WTC11 (cell line): ENCODE measurements at regions not wholly inside any gene's neighbourhood (a gene's known extent, or its start where the extent isn't known, plus 50 kb on each side); places are given as distances from the start of the nearest gene placed in this dataset.

Experiments
- ATAC-seq: fragments of 200-7000 bp; cut with Tn5 transposase; 2 replicates; pipeline ENCODE4 v1.10.0; 2021; ENCODE audit warnings: mild to moderate bottlenecking, moderate library complexity
- CTCF ChIA-PET: fragments of 300-600 bp; sonication (Branson Sonifier 250); formaldehyde crosslinking; loops from one replicate; lab custom pipeline; 2021; ENCODE audit warnings: antibody characterized with exemption; lab: Charles Lee
- POLR2A ChIA-PET: fragments of 350-600 bp; sonication (Branson Sonifier 250); formaldehyde crosslinking; loops from one replicate; lab custom pipeline; 2021; ENCODE audit warnings: antibody characterized with exemption; lab: Charles Lee
- DNase-seq: peaks from one replicate; pipeline ENCODE4 v3.0.0; 2021; ENCODE audit warnings: low spot score
- H3K27ac Mint-ChIP-seq: 2 replicates; pipeline ENCODE4 v1.8.0; 2021; ENCODE audit warnings: mixed read lengths
- H3K27me3 Mint-ChIP-seq: 2 replicates; pipeline ENCODE4 v1.8.0; 2021; ENCODE audit warnings: low read depth, mild to moderate bottlenecking, moderate library complexity, mixed read lengths
- H3K36me3 Mint-ChIP-seq: 2 replicates; pipeline ENCODE4 v1.8.0; 2021; ENCODE audit warnings: mixed read lengths
- H3K4me1 Mint-ChIP-seq: 2 replicates; pipeline ENCODE4 v1.8.0; 2022; ENCODE audit warnings: mixed read lengths
- H3K4me3 Mint-ChIP-seq: 2 replicates; pipeline ENCODE4 v1.8.0; 2021; ENCODE audit warnings: mild to moderate bottlenecking, moderate library complexity, mixed read lengths
- H3K9me3 Mint-ChIP-seq: 2 replicates; pipeline ENCODE4 v1.8.0; 2021; ENCODE audit warnings: mixed read lengths
- ATF3 ChIP-seq: sonication (generic); formaldehyde crosslinking; conservative IDR thresholded peaks from 2 replicates; pipeline ENCODE4 v1.8.1; 2022; ENCODE audit warnings: mild to moderate bottlenecking, missing genetic modification reagents
- CREB1 ChIP-seq: sonication (generic); formaldehyde crosslinking; IDR thresholded peaks from 2 replicates; pipeline ENCODE4 v1.8.0; 2023; ENCODE audit warnings: mild to moderate bottlenecking, missing genetic modification reagents
- FOXK1 ChIP-seq: sonication (generic); formaldehyde crosslinking; IDR thresholded peaks from 2 replicates; pipeline ENCODE4 v1.8.0; 2022; ENCODE audit warnings: mild to moderate bottlenecking, moderate library complexity, missing genetic modification reagents
- ZBTB21 ChIP-seq: sonication (generic); formaldehyde crosslinking; IDR thresholded peaks from 2 replicates; pipeline ENCODE4 v1.8.1; 2023; ENCODE audit warnings: mild to moderate bottlenecking, missing genetic modification reagents, borderline replicate concordance
- ZNF138 ChIP-seq: sonication (generic); formaldehyde crosslinking; conservative IDR thresholded peaks from 2 replicates; pipeline ENCODE4 v1.8.1; 2022; ENCODE audit warnings: mild to moderate bottlenecking, moderate library complexity, missing genetic modification reagents
- ZNF232 ChIP-seq: sonication (generic); formaldehyde crosslinking; IDR thresholded peaks from 2 replicates; pipeline ENCODE4 v1.8.0; 2022; ENCODE audit warnings: mild to moderate bottlenecking, missing genetic modification reagents
- ZNF425 ChIP-seq: fragments of 250-450 bp; sonication (Bioruptor Pico); conservative IDR thresholded peaks from 2 replicates; pipeline ENCODE4 v1.9.0; 2021; ENCODE audit warnings: mild to moderate bottlenecking
- ZNF671 ChIP-seq: fragments of 250-450 bp; sonication (Bioruptor Pico); IDR thresholded peaks from 2 replicates; pipeline ENCODE4 v1.8.0; 2021; ENCODE audit warnings: mild to moderate bottlenecking
- TF ChIP-seq, protein P1 (sequence below): sonication (generic); formaldehyde crosslinking; IDR thresholded peaks from 2 replicates; pipeline ENCODE4 v1.8.1; 2023; ENCODE audit warnings: mild to moderate bottlenecking, missing genetic modification reagents, moderate library complexity
- TF ChIP-seq, protein P2 (sequence below): sonication (generic); formaldehyde crosslinking; IDR thresholded peaks from 2 replicates; pipeline ENCODE4 v1.8.0; 2022; ENCODE audit warnings: mild to moderate bottlenecking, missing genetic modification reagents
- TF ChIP-seq, protein P3 (sequence below): sonication (generic); formaldehyde crosslinking; IDR thresholded peaks from 2 replicates; pipeline ENCODE4 v1.8.1; 2023; ENCODE audit warnings: mild to moderate bottlenecking, moderate library complexity, missing genetic modification reagents
- TF ChIP-seq, protein P4 (sequence below): fragments of 250-450 bp; sonication (Bioruptor Pico); IDR thresholded peaks from 2 replicates; pipeline ENCODE4 v1.9.0; 2021; ENCODE audit warnings: mild to moderate bottlenecking, borderline replicate concordance
- TF ChIP-seq, protein P5 (sequence below): sonication (generic); formaldehyde crosslinking; IDR thresholded peaks from 2 replicates; pipeline ENCODE4 v1.8.1; 2022; ENCODE audit warnings: low read depth, missing genetic modification reagents, borderline replicate concordance
- TF ChIP-seq, protein P6 (sequence below): sonication (generic); formaldehyde crosslinking; IDR thresholded peaks from 2 replicates; pipeline ENCODE4 v1.8.0; 2023; ENCODE audit warnings: mild to moderate bottlenecking, missing genetic modification reagents

DNA sequence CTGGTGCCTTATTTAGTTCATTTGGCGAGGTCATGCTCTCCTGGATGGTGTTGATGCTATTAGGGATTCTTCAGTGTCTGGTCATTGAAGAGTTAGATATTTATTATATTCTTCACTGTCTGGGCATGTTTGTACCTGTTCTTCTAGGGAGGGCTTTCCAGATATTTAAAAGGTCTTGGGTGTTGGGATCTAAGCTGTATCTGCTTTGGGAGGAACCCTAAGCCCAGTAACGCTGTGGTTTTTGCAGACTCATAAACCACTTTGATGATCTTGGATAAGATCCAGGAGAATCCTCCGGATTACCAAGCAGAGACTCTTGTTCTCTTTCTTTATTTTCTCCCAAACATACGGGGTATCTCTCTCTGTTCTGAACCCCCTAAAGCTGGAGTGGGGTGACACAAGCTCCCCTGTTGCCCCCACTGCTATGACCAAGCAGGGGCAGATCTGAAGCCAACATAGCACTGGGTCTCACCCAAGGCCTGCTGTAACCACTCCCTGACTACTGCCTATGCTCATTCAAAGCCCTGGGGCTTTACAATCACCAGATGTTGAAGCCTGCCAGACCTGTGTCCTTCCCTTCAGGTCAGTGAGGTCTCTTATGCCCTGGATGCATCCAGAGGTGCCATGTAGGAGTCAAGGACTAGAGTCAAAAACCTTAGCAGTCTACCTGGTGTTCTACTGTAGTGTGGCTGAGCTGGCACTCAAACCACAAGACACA, 187.6 kb downstream of the GUCY2F start:
- H3K36me3 Mint-ChIP-seq, result no peaks in the 10 kb centered on the region
- peaks cover 10% of the 10 kb centered on the region for H3K9me3 Mint-ChIP-seq
- DNase-seq (no peak), ATAC-seq (no peak)
- H3K4me3 Mint-ChIP-seq, result no peak overlapping the region
- H3K27ac Mint-ChIP-seq, result no peak overlapping the region
- peaks cover 11% of the 10 kb centered on the region for H3K27me3 Mint-ChIP-seq
- no peak for TF ChIP-seq ZBTB21 (CRISPR knock-in tag)
- no peak for TF ChIP-seq ATF3
- TF ChIP-seq ZNF425 (CRISPR knock-in tag), result no peak
- CTCF ChIA-PET, result no interaction called here
- POLR2A ChIA-PET, result no interaction called here
- H3K4me1 Mint-ChIP-seq, result peaks cover 8% of the 10 kb centered on the region

DNA sequence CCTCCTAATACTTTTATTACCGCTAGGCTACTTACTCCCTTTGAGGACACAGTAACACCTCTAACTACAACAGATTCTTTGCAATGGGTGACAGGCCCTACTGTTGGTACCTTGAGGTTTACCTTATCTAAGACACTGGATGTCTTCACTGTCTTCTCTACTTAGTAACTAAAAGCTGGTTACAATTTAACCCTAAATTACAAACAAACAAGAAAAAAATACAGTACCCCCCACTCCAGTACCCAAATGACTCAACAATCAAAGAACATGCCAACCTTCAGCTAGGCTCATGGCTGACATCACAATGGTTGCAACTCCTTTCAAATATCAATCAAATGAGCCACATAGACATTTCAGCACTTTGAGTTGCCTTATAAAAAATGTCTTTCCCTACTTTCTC, 198.0 kb downstream of the GUCY2F start:
- DNase-seq, result no peak
- no peaks in the 10 kb centered on the region for H3K36me3 Mint-ChIP-seq
- H3K27ac Mint-ChIP-seq, result no peak overlapping the region
- TF ChIP-seq ZNF232 (CRISPR knock-in tag), result no peak
- TF ChIP-seq, protein P1, sequence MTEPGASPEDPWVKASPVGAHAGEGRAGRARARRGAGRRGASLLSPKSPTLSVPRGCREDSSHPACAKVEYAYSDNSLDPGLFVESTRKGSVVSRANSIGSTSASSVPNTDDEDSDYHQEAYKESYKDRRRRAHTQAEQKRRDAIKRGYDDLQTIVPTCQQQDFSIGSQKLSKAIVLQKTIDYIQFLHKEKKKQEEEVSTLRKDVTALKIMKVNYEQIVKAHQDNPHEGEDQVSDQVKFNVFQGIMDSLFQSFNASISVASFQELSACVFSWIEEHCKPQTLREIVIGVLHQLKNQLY, result no peak
- TF ChIP-seq, protein P2, sequence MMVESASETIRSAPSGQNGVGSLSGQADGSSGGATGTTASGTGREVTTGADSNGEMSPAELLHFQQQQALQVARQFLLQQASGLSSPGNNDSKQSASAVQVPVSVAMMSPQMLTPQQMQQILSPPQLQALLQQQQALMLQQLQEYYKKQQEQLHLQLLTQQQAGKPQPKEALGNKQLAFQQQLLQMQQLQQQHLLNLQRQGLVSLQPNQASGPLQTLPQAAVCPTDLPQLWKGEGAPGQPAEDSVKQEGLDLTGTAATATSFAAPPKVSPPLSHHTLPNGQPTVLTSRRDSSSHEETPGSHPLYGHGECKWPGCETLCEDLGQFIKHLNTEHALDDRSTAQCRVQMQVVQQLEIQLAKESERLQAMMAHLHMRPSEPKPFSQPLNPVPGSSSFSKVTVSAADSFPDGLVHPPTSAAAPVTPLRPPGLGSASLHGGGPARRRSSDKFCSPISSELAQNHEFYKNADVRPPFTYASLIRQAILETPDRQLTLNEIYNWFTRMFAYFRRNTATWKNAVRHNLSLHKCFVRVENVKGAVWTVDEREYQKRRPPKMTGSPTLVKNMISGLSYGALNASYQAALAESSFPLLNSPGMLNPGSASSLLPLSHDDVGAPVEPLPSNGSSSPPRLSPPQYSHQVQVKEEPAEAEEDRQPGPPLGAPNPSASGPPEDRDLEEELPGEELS (CRISPR knock-in tag), result no peak
- no peak for TF ChIP-seq FOXK1 (CRISPR knock-in tag)
- TF ChIP-seq, protein P3, sequence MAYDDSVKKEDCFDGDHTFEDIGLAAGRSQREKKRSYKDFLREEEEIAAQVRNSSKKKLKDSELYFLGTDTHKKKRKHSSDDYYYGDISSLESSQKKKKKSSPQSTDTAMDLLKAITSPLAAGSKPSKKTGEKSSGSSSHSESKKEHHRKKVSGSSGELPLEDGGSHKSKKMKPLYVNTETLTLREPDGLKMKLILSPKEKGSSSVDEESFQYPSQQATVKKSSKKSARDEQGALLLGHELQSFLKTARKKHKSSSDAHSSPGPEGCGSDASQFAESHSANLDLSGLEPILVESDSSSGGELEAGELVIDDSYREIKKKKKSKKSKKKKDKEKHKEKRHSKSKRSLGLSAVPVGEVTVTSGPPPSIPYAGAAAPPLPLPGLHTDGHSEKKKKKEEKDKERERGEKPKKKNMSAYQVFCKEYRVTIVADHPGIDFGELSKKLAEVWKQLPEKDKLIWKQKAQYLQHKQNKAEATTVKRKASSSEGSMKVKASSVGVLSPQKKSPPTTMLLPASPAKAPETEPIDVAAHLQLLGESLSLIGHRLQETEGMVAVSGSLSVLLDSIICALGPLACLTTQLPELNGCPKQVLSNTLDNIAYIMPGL (CRISPR knock-in tag), result no peak
- no peak for TF ChIP-seq CREB1 (CRISPR knock-in tag)
- TF ChIP-seq, protein P4, sequence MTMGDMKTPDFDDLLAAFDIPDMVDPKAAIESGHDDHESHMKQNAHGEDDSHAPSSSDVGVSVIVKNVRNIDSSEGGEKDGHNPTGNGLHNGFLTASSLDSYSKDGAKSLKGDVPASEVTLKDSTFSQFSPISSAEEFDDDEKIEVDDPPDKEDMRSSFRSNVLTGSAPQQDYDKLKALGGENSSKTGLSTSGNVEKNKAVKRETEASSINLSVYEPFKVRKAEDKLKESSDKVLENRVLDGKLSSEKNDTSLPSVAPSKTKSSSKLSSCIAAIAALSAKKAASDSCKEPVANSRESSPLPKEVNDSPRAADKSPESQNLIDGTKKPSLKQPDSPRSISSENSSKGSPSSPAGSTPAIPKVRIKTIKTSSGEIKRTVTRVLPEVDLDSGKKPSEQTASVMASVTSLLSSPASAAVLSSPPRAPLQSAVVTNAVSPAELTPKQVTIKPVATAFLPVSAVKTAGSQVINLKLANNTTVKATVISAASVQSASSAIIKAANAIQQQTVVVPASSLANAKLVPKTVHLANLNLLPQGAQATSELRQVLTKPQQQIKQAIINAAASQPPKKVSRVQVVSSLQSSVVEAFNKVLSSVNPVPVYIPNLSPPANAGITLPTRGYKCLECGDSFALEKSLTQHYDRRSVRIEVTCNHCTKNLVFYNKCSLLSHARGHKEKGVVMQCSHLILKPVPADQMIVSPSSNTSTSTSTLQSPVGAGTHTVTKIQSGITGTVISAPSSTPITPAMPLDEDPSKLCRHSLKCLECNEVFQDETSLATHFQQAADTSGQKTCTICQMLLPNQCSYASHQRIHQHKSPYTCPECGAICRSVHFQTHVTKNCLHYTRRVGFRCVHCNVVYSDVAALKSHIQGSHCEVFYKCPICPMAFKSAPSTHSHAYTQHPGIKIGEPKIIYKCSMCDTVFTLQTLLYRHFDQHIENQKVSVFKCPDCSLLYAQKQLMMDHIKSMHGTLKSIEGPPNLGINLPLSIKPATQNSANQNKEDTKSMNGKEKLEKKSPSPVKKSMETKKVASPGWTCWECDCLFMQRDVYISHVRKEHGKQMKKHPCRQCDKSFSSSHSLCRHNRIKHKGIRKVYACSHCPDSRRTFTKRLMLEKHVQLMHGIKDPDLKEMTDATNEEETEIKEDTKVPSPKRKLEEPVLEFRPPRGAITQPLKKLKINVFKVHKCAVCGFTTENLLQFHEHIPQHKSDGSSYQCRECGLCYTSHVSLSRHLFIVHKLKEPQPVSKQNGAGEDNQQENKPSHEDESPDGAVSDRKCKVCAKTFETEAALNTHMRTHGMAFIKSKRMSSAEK, result no peak
- TF ChIP-seq, protein P5, sequence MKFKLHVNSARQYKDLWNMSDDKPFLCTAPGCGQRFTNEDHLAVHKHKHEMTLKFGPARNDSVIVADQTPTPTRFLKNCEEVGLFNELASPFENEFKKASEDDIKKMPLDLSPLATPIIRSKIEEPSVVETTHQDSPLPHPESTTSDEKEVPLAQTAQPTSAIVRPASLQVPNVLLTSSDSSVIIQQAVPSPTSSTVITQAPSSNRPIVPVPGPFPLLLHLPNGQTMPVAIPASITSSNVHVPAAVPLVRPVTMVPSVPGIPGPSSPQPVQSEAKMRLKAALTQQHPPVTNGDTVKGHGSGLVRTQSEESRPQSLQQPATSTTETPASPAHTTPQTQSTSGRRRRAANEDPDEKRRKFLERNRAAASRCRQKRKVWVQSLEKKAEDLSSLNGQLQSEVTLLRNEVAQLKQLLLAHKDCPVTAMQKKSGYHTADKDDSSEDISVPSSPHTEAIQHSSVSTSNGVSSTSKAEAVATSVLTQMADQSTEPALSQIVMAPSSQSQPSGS (CRISPR knock-in tag), result no peak
- TF ChIP-seq, protein P6, sequence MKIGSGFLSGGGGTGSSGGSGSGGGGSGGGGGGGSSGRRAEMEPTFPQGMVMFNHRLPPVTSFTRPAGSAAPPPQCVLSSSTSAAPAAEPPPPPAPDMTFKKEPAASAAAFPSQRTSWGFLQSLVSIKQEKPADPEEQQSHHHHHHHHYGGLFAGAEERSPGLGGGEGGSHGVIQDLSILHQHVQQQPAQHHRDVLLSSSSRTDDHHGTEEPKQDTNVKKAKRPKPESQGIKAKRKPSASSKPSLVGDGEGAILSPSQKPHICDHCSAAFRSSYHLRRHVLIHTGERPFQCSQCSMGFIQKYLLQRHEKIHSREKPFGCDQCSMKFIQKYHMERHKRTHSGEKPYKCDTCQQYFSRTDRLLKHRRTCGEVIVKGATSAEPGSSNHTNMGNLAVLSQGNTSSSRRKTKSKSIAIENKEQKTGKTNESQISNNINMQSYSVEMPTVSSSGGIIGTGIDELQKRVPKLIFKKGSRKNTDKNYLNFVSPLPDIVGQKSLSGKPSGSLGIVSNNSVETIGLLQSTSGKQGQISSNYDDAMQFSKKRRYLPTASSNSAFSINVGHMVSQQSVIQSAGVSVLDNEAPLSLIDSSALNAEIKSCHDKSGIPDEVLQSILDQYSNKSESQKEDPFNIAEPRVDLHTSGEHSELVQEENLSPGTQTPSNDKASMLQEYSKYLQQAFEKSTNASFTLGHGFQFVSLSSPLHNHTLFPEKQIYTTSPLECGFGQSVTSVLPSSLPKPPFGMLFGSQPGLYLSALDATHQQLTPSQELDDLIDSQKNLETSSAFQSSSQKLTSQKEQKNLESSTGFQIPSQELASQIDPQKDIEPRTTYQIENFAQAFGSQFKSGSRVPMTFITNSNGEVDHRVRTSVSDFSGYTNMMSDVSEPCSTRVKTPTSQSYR (CRISPR knock-in tag), result no peak
- no peak for TF ChIP-seq ZNF138
- no peak for TF ChIP-seq ZNF671 (CRISPR knock-in tag)
- TF ChIP-seq, all 79 proteins: peak for 0
- Mint-ChIP-seq H3K9me3 (peaks cover 8% of the 10 kb centered on the region), H3K4me1 (peaks cover 8% of the 10 kb centered on the region), H3K4me3 (no peak overlapping the region), H3K27me3 (peaks cover 2% of the 10 kb centered on the region; the same call in 1 of the 2 replicates)
- ATAC-seq, result no peak
- ChIA-PET POLR2A (no interaction called here), CTCF (no interaction called here)
